Esophagus muscularis mucosa (tissue), 3 donors: ENCODE measurements at regions not wholly inside any gene's neighbourhood (a gene's known extent, or its start where the extent isn't known, plus 50 kb on each side); places are given as distances from the start of the nearest gene placed in this dataset.

Experiments
- EP300 ChIP-seq: sonication (generic); formaldehyde crosslinking; IDR thresholded peaks from one replicate; pipeline ENCODE4 v1.6.1; 2017; ENCODE audit warnings: antibody characterized with exemption
- TF ChIP-seq, protein P1 (sequence below), 3 experiments: fragments of 200-600 bp in 2 of 3; fragments of 450-650 bp in 1 of 3; sonication (generic) in 2 of 3; IDR thresholded peaks; one replicate each; pipeline ENCODE4 v1.5.1; 2017 to 2019; ENCODE audit warnings: antibody characterized with exemption in 3 of 3, mild to moderate bottlenecking in 2 of 3, moderate library complexity in 1 of 3

DNA sequence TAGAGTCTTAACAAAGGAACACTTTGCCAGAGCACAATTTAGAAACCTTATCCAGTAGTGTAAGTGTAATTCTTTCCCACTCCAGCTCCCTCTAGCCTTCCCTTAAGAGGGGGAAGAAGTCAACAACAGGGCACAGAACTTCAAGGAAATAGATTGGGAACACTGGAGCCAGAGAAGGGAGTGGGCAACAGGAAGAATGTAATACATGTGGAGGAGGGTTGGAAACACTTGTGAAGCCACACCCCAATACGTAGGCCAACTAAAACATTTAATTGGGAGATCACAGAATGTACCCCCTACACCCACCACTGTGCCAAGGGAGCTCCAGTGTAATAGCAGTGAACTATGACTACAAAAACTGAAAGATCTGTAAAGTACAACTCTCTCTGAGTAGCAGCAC is 735.7 kb upstream of the HS3ST5 start:
- TF ChIP-seq, protein P1, sequence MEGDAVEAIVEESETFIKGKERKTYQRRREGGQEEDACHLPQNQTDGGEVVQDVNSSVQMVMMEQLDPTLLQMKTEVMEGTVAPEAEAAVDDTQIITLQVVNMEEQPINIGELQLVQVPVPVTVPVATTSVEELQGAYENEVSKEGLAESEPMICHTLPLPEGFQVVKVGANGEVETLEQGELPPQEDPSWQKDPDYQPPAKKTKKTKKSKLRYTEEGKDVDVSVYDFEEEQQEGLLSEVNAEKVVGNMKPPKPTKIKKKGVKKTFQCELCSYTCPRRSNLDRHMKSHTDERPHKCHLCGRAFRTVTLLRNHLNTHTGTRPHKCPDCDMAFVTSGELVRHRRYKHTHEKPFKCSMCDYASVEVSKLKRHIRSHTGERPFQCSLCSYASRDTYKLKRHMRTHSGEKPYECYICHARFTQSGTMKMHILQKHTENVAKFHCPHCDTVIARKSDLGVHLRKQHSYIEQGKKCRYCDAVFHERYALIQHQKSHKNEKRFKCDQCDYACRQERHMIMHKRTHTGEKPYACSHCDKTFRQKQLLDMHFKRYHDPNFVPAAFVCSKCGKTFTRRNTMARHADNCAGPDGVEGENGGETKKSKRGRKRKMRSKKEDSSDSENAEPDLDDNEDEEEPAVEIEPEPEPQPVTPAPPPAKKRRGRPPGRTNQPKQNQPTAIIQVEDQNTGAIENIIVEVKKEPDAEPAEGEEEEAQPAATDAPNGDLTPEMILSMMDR (IDR thresholded peaks at IDR 0.05), result no peak
- no peak for TF ChIP-seq EP300
